C4-2B (cell line): ENCODE measurements at regions not wholly inside any gene's neighbourhood (a gene's known extent, or its start where the extent isn't known, plus 50 kb on each side); places are given as distances from the start of the nearest gene placed in this dataset.

ENCODE experiments used
- H3K27ac ChIP-seq: fragments of 450-650 bp; 2 replicates; pipeline ENCODE4 v1.5.1; 2017
- ZFX ChIP-seq: fragments of 450-650 bp; IDR thresholded peaks from 2 replicates; pipeline ENCODE4 v1.6.1; 2017
- TF ChIP-seq, protein P1 (sequence below): fragments of 450-650 bp; conservative IDR thresholded peaks from 2 replicates; pipeline ENCODE4 v1.5.1; 2017; ENCODE audit warnings: mild to moderate bottlenecking

DNA sequence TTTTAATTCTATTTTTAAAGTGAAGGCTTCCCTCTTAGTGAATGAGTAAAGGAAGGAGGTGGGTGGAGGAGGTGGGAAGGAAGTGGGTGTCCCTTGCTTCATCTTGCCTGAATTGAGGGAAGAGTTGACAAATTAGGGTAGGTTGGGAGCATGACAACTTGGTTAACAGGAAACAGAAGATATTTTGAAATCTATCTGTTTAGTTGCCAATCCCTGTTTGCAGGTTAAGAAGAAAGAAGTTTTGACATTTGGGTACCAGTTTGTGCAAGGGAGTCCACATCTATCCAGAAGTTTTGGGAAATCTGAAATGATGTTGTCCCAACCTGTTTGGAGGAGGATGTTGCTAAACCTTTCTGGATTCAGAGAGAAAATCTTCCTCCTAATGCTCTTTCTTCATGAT is 204.1 kb upstream of the SUCLG2 start:
- no peak overlapping the region for H3K27ac ChIP-seq
- TF ChIP-seq, protein P1, sequence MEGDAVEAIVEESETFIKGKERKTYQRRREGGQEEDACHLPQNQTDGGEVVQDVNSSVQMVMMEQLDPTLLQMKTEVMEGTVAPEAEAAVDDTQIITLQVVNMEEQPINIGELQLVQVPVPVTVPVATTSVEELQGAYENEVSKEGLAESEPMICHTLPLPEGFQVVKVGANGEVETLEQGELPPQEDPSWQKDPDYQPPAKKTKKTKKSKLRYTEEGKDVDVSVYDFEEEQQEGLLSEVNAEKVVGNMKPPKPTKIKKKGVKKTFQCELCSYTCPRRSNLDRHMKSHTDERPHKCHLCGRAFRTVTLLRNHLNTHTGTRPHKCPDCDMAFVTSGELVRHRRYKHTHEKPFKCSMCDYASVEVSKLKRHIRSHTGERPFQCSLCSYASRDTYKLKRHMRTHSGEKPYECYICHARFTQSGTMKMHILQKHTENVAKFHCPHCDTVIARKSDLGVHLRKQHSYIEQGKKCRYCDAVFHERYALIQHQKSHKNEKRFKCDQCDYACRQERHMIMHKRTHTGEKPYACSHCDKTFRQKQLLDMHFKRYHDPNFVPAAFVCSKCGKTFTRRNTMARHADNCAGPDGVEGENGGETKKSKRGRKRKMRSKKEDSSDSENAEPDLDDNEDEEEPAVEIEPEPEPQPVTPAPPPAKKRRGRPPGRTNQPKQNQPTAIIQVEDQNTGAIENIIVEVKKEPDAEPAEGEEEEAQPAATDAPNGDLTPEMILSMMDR = no peak
- TF ChIP-seq ZFX = no peak

DNA sequence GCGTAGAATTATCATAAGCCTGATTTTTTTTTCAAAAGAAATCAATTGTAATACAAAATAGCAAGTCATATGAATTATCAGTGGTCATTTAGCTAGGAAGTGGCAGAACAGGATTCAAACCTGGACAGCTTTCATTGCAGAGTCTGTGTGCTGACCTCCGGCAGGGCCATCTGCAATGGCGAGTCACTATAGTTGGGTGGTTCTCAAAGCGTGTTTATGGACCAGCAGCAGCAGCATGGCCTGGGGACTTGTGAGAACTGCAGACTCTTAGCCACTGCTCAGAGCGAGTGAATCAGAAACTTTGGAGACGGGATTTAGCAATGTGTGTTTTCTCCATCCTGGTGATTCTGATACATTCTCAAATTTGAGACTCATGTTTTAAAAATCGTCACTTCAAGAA is 202.3 kb upstream of the SUCLG2 start:
- TF ChIP-seq ZFX = no peak
- TF ChIP-seq, protein P1 = no peak
- no peak overlapping the region for H3K27ac ChIP-seq

DNA sequence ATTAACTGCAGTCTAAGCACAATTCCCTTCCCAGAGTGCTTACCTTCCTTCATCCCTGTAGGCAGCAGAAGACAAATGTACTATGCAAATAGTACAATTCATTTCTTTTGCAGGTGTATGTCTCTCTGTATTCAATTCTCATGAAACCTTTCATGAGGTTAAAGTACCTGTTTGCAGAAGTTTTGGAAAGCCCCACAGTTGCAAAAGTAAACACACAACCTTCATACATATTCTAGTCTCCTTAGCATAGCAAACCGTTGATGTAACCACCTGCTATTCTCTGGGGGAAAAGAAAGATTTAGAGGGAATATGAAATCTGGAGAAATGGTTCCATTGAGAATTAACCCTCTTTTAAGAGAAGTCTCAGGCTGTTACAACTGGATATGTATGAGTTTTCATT is 200.3 kb upstream of the SUCLG2 start:
- no peak overlapping the region for H3K27ac ChIP-seq
- no peak for TF ChIP-seq ZFX
- TF ChIP-seq, protein P1 = no peak

DNA sequence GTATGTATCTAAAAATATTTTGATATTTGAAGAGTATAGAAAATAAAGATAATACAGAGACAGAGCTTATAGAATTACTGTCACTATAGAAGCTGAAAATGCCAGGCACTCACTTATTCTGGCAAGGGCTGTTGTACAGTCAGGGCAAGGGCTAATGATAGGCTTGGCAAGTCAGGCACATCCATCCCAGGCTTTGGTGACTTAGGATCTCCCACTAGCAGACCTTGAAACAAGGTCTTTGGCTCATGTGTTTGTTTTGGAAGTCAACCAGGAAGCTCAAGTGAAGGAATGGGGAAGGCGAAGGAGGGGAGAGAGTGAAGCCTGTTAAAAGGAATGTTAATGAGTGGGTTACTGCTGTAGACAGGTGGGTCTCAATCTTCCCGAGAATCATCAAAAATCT is 199.1 kb upstream of the SUCLG2 start:
- no peak overlapping the region for H3K27ac ChIP-seq
- no peak for TF ChIP-seq ZFX
- TF ChIP-seq, protein P1 = no peak

DNA sequence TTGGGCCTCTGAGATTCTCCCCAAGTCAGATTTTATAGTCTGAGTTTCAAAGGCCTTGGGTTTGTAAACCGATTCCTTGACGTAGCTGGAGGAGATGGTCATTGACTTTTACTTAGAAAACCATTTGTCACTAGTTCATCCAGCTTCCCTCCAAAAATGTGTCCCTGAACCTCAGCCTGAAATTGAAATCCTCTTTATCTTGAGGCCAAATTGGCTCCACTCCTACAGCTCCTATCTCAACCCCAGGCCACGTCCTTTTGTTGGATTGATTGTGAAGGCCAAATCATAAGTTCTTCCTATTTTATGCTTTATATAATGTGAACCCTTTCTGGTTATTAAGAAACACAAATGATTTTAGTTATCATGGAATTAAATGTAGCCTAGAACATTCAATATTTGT is 193.9 kb upstream of the SUCLG2 start:
- no peak for TF ChIP-seq ZFX
- TF ChIP-seq, protein P1 = no peak
- no peak overlapping the region for H3K27ac ChIP-seq

DNA sequence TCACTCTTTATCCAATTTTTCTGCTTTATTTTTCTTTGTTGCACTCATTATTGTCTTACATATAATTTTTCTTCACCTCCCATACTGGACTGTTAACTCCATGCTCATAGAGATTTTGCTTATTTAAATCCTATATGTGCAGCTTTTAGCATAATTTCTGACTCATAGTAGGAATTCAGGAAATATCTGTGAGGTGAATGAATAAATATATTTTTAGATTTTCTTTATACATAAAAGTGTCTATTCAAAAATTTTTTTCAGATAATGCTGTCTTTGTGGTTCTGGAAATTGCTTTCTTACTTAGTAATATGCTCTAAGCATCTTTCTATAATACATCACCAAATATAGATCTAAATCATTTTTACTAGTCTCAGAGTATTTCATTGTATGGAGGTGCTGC is 191.8 kb upstream of the SUCLG2 start:
- no peak overlapping the region for H3K27ac ChIP-seq
- TF ChIP-seq, protein P1 = no peak

DNA sequence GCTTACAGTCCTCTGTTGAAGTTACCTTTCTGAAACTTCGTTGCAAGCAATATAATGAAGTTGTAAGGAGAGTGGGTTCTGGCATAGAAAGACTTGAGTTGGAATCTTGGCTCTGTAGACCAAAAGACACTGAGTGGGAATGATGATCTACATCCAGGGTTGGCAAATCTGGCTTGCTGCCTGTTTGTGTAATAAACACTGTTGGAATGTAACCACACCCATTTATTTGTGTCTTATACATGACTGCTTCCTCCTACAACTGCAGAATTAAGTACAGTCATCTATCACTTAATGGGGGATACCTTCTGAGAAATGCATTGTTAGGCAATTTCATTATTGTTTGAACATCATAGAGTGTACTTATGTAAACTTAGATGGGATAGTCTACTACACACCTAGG is 178.4 kb upstream of the SUCLG2 start:
- TF ChIP-seq, protein P1 = no peak
- no peak for TF ChIP-seq ZFX
- H3K27ac ChIP-seq = no peak overlapping the region
